Daoy (cell line): ENCODE measurements at regions not wholly inside any gene's neighbourhood (a gene's known extent, or its start where the extent isn't known, plus 50 kb on each side); places are given as distances from the start of the nearest gene placed in this dataset.

ENCODE experiments used
- DNase-seq: peaks from one replicate; pipeline ENCODE4 v3.0.0-alpha.2; 2015; ENCODE audit warnings: low read depth

- DNase-seq: no peak
Measured at GRCh38 chr4:163582703-163583102, 88.2 kb downstream of the TMA16 start.

- no peak for DNase-seq
Measured at GRCh38 chr4:163587867-163588266, 93.4 kb downstream of the TMA16 start.

GRCh38 chr4:163588532-163588931, 94.0 kb downstream of the TMA16 start:
- DNase-seq: no peak

GRCh38 chr4:163590103-163590502, 95.6 kb downstream of the TMA16 start:
- no peak for DNase-seq

- DNase-seq: no peak
Measured at GRCh38 chr4:163590619-163591264, 96.3 kb downstream of the TMA16 start.

- no peak for DNase-seq
Measured at GRCh38 chr4:163591614-163592020, 97.1 kb downstream of the TMA16 start.

GRCh38 chr4:163592212-163592611, 97.7 kb downstream of the TMA16 start:
- no peak for DNase-seq

- DNase-seq: no peak
Measured at GRCh38 chr4:163595580-163595979, 101.1 kb downstream of the TMA16 start.

- no peak for DNase-seq
Measured at GRCh38 chr4:163598028-163598427, 103.5 kb downstream of the TMA16 start.

- no peak for DNase-seq
Measured at GRCh38 chr4:163598489-163598888, 104.0 kb downstream of the TMA16 start.

GRCh38 chr4:163600727-163601126, 106.2 kb downstream of the TMA16 start:
- no peak for DNase-seq

- DNase-seq: no peak
Measured at GRCh38 chr4:163603257-163603656, 108.8 kb downstream of the TMA16 start.

- DNase-seq: no peak
Measured at GRCh38 chr4:163606896-163607691, 112.6 kb downstream of the TMA16 start.

- DNase-seq: no peak
Measured at GRCh38 chr4:163609019-163609418, 114.5 kb downstream of the TMA16 start.

- DNase-seq: no peak
Measured at GRCh38 chr4:163610648-163611047, 116.2 kb downstream of the TMA16 start.

GRCh38 chr4:163611182-163611581, 116.7 kb downstream of the TMA16 start:
- DNase-seq: no peak

GRCh38 chr4:163611784-163612445, 117.4 kb downstream of the TMA16 start:
- DNase-seq: no peak

- no peak for DNase-seq
Measured at GRCh38 chr4:163612762-163613161, 118.3 kb downstream of the TMA16 start.

GRCh38 chr4:163613383-163613782, 118.9 kb downstream of the TMA16 start:
- DNase-seq: no peak

- DNase-seq: no peak
Measured at GRCh38 chr4:163614866-163615265, 120.4 kb downstream of the TMA16 start.

- DNase-seq: no peak
Measured at GRCh38 chr4:163618845-163619244, 124.4 kb downstream of the TMA16 start.

- no peak for DNase-seq
Measured at GRCh38 chr4:163620738-163621137, 126.2 kb downstream of the TMA16 start.

- DNase-seq: no peak
Measured at GRCh38 chr4:163621821-163622220, 127.3 kb downstream of the TMA16 start.
